NB4 (cell line): ENCODE measurements at regions not wholly inside any gene's neighbourhood (a gene's known extent, or its start where the extent isn't known, plus 50 kb on each side); places are given as distances from the start of the nearest gene placed in this dataset.

Source experiments
- DNase-seq: peaks from one replicate; pipeline ENCODE4 v3.0.0; 2010; ENCODE audit warnings: low read depth
- H3K4me3 ChIP-seq: one replicate; pipeline ENCODE4 v1.5.1; 2011; ENCODE audit warnings: mild to moderate bottlenecking, low read depth, low read length, moderate library complexity
- CTCF ChIP-seq: IDR thresholded peaks from one replicate; pipeline ENCODE4 v1.5.1; 2012; ENCODE audit warnings: low read depth, low read length
- MAX ChIP-seq: IDR thresholded peaks from 2 replicates; pipeline ENCODE4 v1.6.1; 2011; ENCODE audit warnings: low read depth, low read length
- MYC ChIP-seq: IDR thresholded peaks from 2 replicates; pipeline ENCODE4 v1.6.1; 2011; ENCODE audit warnings: low read depth, low read length
- POLR2A ChIP-seq: IDR thresholded peaks from 2 replicates; pipeline ENCODE4 v1.6.1; 2011; ENCODE audit warnings: mild to moderate bottlenecking; ENCODE audit not compliant: insufficient read length; ENCODE audit errors: extremely low read depth

GRCh38 chr5:157959370-157959769, 100.4 kb upstream of the CLINT1 start:
- TF ChIP-seq CTCF, result no peak
- no peak for TF ChIP-seq MYC
- no peak for TF ChIP-seq POLR2A
- no peak for TF ChIP-seq MAX
- no peak overlapping the region for H3K4me3 ChIP-seq
- DNase-seq, result no peak

GRCh38 chr5:157956271-157956885, 97.4 kb upstream of the CLINT1 start:
- TF ChIP-seq POLR2A, result no peak
- no peak for DNase-seq
- H3K4me3 ChIP-seq, result no peak overlapping the region

- TF ChIP-seq POLR2A (no peak), MAX (no peak), CTCF (no peak), MYC (no peak)
- no peak for DNase-seq
- H3K4me3 ChIP-seq, result no peak overlapping the region
Measured at GRCh38 chr5:157955541-157956172, 96.7 kb upstream of the CLINT1 start.

- TF ChIP-seq CTCF, result no peak
- TF ChIP-seq MAX, result no peak
- no peak for TF ChIP-seq POLR2A
- no peak overlapping the region for H3K4me3 ChIP-seq
- no peak for DNase-seq
Measured at GRCh38 chr5:157952374-157952685, 93.4 kb upstream of the CLINT1 start.

GRCh38 chr5:157951673-157952373, 92.9 kb upstream of the CLINT1 start:
- no peak for DNase-seq
- TF ChIP-seq MAX, result no peak
- TF ChIP-seq CTCF, result no peak
- no peak for TF ChIP-seq MYC
- TF ChIP-seq POLR2A, result no peak

GRCh38 chr5:157949520-157949919, 90.6 kb upstream of the CLINT1 start:
- DNase-seq, result no peak
- no peak for TF ChIP-seq MYC
- TF ChIP-seq POLR2A, result no peak
- no peak for TF ChIP-seq MAX
- no peak for TF ChIP-seq CTCF
- H3K4me3 ChIP-seq, result no peak overlapping the region

More at GRCh38 chr5:157951673-157952373, 92.9 kb upstream of the CLINT1 start:
- H3K4me3 ChIP-seq, result no peak overlapping the region
